Activated T-helper 17 cell treated with anti-CD3 and anti-CD28 coated beads, Interleukin-2, amount 50 U/mL, for 72 hours (primary cell): ENCODE measurements at regions not wholly inside any gene's neighbourhood (a gene's known extent, or its start where the extent isn't known, plus 50 kb on each side); places are given as distances from the start of the nearest gene placed in this dataset.

ENCODE experiments used
- ATAC-seq: fragments of 150-1000 bp; cut with Tn5 transposase; replicated peaks from 2 replicates; pipeline ENCODE4 v1.10.0; 2021; ENCODE audit warnings: mild to moderate bottlenecking, moderate library complexity
- H3K27ac Mint-ChIP-seq: one replicate; pipeline ENCODE4 v1.8.0; 2022; ENCODE audit warnings: mixed read lengths
- H3K27me3 Mint-ChIP-seq: one replicate; pipeline ENCODE4 v1.8.0; 2022; ENCODE audit warnings: mixed read lengths
- H3K36me3 Mint-ChIP-seq: one replicate; pipeline ENCODE4 v1.8.0; 2022; ENCODE audit warnings: low read depth, mild to moderate bottlenecking, mixed read lengths
- H3K4me1 Mint-ChIP-seq: one replicate; pipeline ENCODE4 v1.8.0; 2022; ENCODE audit warnings: mixed read lengths
- H3K4me3 Mint-ChIP-seq: one replicate; pipeline ENCODE4 v1.8.0; 2022; ENCODE audit warnings: mild to moderate bottlenecking, mixed read lengths
- H3K9me3 Mint-ChIP-seq: one replicate; pipeline ENCODE4 v1.8.0; 2022; ENCODE audit warnings: mixed read lengths

DNA sequence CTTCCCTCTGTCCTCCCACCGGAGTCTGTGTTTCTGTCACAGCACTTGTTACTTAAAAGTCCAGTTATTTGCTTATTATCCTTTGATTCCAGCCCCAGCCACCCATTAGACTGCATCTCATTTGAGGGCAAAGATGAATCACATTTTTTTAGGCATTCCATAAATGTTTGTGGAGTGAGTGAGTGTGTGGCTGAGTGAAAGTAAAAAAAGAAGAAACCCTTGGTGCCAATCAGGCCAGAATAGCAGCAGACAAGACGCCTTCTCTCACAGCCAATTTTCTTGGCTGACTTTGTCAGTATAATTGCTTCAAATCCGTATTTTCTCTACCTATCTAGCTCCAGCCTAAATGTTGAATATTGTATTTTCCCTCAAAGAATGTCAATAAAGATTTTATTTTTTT, 613.0 kb upstream of the WWC1 start:
- Mint-ChIP-seq H3K27me3 (no peaks in the 10 kb centered on the region), H3K9me3 (peaks cover 11% of the 10 kb centered on the region), H3K4me1 (no peaks in the 10 kb centered on the region), H3K4me3 (no peak overlapping the region), H3K36me3 (no peaks in the 10 kb centered on the region), H3K27ac (no peak overlapping the region)
- ATAC-seq, result no peak

DNA sequence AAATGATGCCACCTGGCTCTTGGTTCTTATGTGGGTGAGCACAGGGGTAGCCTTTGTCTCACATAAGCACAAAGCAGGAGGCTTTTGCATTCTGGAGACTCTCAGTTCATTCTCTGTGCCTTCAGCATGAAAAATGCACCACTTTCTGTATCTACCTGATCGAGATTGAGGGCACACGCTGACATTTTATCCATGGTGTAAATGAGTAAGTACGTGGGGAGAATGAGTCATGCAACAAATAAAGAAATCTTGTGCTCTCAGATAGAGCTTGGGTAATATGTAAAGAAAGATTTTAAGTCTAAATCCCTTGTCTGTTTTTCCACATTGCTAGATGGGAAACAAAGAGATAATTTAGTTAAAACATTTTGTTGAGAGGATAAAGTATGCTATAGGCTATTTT, 607.2 kb upstream of the WWC1 start:
- no peaks in the 10 kb centered on the region for H3K27me3 Mint-ChIP-seq
- H3K9me3 Mint-ChIP-seq, result no peaks in the 10 kb centered on the region
- no peaks in the 10 kb centered on the region for H3K4me1 Mint-ChIP-seq
- no peaks in the 10 kb centered on the region for H3K36me3 Mint-ChIP-seq
- no peak overlapping the region for H3K4me3 Mint-ChIP-seq
- H3K27ac Mint-ChIP-seq, result no peak overlapping the region
- no peak for ATAC-seq

DNA sequence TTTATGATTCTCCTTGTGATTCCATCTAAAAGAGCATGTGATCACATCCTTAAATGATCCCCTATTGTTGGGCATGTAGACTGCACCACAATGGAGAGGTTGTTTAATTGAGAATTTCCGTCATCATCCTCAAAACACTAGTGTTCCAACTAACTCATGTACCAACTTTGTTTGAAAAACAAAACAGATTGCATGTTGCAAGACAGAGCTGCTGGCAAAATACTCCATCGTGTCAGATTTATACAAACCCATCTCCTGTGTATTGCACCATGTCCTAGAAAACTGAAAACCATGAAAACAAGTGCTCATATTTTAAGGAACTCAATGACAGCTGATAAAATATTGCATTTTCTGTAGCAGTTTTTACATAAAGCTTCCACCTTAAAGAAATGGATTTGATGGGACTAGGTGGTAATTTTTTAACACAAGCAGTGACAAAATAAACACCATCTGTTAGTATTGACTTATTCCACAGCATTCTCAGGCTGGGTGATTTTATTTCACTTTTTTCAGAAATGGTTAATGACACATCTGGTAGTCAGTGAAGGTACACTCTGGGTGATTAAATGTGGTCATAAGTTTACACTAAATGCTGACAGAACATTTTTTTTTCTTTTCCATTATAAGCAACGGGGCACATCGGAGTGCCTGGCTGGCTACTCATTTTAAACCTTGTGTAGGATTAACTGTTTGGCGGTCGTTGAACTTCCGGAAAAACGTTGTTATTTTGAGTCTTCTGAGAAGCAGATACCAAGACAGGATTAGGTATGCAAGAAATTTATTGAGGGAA, 602.9 kb upstream of the WWC1 start:
- Mint-ChIP-seq H3K36me3 (no peaks in the 10 kb centered on the region), H3K27me3 (no peaks in the 10 kb centered on the region), H3K4me3 (no peak overlapping the region), H3K27ac (no peak overlapping the region), H3K9me3 (no peaks in the 10 kb centered on the region), H3K4me1 (no peaks in the 10 kb centered on the region)
- no peak for ATAC-seq

DNA sequence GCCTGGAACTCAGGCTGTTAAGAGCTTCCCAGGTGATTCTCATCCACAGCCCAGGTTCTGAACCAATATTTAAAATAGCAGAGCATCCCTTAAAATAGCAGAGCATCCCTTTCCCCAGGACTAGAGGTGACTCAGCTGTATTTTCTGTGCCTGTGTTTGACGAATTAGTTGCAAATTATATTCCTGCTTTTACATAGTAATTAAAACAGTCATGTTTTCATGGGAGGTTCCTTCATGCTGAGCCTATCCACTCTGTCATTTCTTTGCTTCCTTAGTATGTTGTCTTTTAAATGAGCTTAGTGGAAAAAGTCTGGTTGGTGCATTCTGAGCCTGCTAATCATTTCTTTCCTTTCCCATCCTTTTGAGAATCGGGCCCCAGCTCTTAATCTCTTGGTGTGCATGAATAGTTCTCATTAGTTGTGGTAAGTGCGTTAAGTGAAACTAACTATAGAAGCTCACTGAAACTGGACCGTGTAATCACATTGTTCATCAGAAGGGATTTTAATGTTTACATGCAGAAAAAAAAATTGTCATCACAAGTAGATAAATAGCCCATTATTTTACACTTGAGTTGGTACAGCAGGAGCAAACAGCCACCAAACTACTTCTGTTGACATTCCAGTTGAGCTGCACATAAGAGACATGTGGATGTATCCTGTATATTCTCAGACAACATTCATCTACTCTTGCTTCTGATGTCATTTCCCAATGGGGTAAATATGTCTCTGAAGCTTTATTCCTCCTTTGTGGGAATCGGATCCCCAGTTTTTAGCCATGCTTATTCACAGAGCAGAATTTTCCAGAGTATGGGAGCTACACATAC, 596.9 kb upstream of the WWC1 start:
- no peak for ATAC-seq
- Mint-ChIP-seq H3K36me3 (no peaks in the 10 kb centered on the region), H3K27ac (no peak overlapping the region), H3K4me1 (no peaks in the 10 kb centered on the region), H3K4me3 (no peak overlapping the region), H3K27me3 (no peaks in the 10 kb centered on the region), H3K9me3 (no peaks in the 10 kb centered on the region)

DNA sequence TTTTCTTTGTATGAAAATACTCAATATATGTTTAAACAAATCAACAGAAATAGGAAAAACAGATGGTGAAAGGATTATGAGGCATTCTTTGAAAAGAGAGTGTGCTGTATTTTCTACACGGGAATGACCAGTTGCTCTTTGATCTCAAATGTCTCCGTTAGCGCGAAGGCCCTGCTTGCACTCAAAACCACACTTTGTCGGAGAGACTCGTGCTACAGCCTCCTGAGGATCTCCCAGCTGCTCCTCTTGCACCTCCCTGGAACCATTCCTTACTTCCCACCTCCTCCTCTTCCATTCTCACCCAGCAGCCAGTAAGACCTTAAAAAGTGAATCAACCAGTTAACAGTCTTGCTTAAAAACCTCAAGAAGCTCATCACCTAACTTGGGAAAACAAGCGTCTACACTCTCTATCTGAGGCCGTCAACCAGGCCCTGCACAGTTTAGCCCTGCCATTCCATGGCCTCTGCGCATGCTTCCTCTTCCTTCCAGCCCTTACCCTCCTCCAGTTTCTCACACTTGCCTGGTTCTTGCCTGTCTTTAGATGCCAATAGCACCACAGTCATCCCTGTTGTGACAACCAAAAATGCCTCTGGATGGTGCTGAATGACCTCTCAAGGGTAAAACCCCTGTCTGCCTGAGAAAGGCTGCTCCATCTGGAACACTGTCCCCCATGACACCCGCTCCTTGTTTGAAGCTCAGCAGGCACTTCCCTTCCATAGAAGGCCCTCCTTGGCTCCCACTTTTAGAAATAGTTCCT, 594.7 kb upstream of the WWC1 start:
- H3K4me3 Mint-ChIP-seq, result no peak overlapping the region

DNA sequence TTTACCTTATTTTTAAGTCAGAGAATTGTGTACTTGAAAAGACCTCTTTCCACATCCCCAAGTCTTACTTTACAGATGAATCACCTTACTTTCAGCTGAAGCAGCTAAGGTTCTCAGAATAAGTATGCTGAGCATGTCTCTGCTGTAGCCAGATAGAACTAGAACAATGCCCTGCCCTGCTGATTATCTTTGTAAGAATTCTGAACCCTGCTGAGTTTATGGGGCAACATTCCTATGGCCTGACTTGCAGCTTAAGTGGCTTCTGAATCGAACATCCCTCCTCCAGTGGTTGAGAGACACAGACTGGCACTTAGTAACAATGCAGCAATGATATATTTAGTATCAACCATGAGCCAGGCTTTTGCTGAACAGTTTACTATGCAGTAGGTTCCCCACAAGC, 592.0 kb upstream of the WWC1 start:
- ATAC-seq, result no peak
- Mint-ChIP-seq H3K27me3 (peaks cover 4% of the 10 kb centered on the region), H3K27ac (no peak overlapping the region), H3K4me3 (no peak overlapping the region), H3K36me3 (no peaks in the 10 kb centered on the region), H3K9me3 (no peaks in the 10 kb centered on the region), H3K4me1 (no peaks in the 10 kb centered on the region)

More for the DNA sequence above, 594.7 kb upstream of the WWC1 start:
- Mint-ChIP-seq H3K4me1 (no peaks in the 10 kb centered on the region), H3K27me3 (no peaks in the 10 kb centered on the region), H3K9me3 (no peaks in the 10 kb centered on the region), H3K36me3 (no peaks in the 10 kb centered on the region), H3K27ac (no peak overlapping the region)
- no peak for ATAC-seq

DNA sequence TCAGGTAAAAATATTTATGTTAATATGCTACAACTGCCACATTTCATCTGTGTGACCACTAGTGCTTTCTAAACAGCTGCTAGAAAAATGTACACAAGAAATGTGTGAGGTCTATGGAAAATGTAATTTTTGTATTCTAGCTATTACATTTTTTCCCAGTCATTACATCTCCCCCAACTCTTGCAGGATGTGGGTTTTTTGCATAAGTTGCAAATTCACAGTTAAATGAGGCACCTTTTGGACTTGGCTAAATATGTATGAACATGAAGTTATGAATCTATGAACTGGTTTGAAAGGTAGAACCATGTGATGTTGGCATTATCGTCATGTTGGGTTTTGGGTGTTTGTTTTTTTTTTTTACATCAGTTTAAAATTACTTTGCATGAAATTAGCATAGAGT, 590.4 kb upstream of the WWC1 start:
- H3K4me3 Mint-ChIP-seq, result no peak overlapping the region

DNA sequence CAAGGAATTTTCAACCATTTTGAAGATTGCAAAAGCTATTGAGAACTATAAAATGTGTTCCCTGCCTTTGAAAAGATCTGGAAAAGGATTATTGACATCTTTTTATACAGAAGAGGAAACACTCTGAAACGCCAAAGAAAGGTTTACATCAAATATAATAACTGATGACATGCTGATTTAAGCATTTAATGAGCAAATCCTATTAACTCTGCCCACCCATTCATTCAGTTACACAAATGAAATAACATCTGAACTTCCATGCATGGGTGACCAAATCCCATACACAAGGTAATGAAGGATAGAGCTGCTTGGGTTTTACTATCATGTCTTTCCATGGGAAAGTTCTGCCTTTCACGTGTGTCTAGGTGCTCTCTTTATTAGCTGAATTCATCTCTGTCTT, 589.4 kb upstream of the WWC1 start:
- H3K27me3 Mint-ChIP-seq, result peaks cover 10% of the 10 kb centered on the region
- no peak overlapping the region for H3K4me3 Mint-ChIP-seq
- no peaks in the 10 kb centered on the region for H3K9me3 Mint-ChIP-seq
- H3K4me1 Mint-ChIP-seq, result no peaks in the 10 kb centered on the region
- no peaks in the 10 kb centered on the region for H3K36me3 Mint-ChIP-seq
- no peak for ATAC-seq
- no peak overlapping the region for H3K27ac Mint-ChIP-seq

More for the DNA sequence above, 590.4 kb upstream of the WWC1 start:
- Mint-ChIP-seq H3K36me3 (no peaks in the 10 kb centered on the region), H3K27ac (no peak overlapping the region), H3K4me1 (no peaks in the 10 kb centered on the region), H3K9me3 (no peaks in the 10 kb centered on the region), H3K27me3 (peaks cover 10% of the 10 kb centered on the region)
- no peak for ATAC-seq

DNA sequence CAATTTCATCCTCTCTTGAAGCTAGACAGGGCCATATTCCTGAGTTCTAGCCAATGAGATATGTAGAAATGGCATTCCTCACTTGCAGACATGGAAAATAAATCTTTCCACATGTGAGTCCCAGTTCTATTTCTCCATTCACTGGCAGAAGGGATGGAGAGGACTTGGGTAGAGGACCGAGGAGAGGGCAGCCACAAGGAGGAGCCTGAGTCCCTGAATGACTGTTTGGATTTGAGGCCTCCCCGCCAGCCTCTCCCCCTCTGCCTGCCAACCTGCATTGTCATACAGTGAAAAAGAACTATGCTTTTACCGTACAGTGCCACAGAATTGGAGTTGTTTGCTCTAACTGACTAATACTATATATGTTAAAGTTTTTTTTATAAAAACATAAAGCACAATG, 583.0 kb upstream of the WWC1 start:
- no peak for ATAC-seq
- Mint-ChIP-seq H3K27me3 (peaks cover 10% of the 10 kb centered on the region), H3K4me1 (no peaks in the 10 kb centered on the region), H3K36me3 (no peaks in the 10 kb centered on the region), H3K4me3 (no peak overlapping the region), H3K27ac (no peak overlapping the region), H3K9me3 (no peaks in the 10 kb centered on the region)

DNA sequence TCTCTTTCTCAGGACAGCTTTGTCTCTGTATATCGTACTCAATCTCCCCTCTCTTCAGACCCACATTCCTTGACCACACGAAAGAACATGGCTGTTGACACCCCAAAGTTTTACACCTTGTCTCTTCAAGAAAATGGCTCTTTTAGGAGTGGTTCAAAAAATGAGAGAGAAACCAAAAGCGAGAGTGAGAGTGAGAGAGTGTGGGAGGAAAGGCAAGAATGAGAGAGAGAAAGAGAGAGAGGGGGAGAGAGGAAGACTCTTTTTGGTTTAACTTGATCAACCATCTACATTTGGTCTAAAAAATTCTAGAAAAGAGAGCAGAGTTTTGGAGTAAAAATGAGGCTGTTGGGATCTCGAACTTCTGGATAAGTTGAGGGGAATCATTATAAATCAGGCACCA, 581.8 kb upstream of the WWC1 start:
- no peak overlapping the region for H3K27ac Mint-ChIP-seq
- peaks cover 9% of the 10 kb centered on the region for H3K27me3 Mint-ChIP-seq

DNA sequence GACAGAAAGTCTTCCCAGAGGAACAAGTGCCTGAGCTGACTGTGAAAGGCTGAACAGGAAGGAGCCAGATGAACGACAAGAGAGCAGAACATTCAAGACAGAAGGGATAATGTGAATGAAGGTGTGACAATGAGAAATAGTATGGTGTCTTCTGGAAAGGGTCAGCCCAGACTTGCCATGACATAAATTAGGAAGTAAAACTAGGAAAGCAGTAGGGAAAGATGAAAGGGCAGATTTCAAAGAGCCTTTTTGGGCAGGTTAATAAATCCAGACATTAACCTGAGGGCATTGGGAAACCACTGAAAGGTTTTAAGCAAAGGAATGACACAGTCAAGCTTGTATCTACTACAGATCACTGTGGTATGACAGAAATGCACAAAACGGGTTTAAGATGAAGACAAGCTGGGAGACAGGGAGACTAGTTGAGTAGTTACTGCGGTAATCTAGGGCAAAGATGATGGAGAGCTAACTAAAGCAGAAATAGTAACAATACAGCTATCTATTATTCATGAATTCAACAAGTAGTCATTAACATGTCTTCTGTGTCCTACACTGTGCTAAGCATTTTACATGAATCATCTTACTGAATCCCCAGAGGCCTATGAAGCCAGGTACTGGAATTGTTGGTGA, 580.9 kb upstream of the WWC1 start:
- no peak overlapping the region for H3K4me3 Mint-ChIP-seq
- ATAC-seq, result no peak
- no peaks in the 10 kb centered on the region for H3K9me3 Mint-ChIP-seq
- no peaks in the 10 kb centered on the region for H3K4me1 Mint-ChIP-seq
- peaks cover 10% of the 10 kb centered on the region for H3K27me3 Mint-ChIP-seq
- H3K36me3 Mint-ChIP-seq, result no peaks in the 10 kb centered on the region
- no peak overlapping the region for H3K27ac Mint-ChIP-seq

More for the DNA sequence above, 581.8 kb upstream of the WWC1 start:
- ATAC-seq, result peak; percentile 31
- Mint-ChIP-seq H3K4me3 (no peak overlapping the region), H3K4me1 (no peaks in the 10 kb centered on the region), H3K36me3 (no peaks in the 10 kb centered on the region), H3K9me3 (no peaks in the 10 kb centered on the region)

DNA sequence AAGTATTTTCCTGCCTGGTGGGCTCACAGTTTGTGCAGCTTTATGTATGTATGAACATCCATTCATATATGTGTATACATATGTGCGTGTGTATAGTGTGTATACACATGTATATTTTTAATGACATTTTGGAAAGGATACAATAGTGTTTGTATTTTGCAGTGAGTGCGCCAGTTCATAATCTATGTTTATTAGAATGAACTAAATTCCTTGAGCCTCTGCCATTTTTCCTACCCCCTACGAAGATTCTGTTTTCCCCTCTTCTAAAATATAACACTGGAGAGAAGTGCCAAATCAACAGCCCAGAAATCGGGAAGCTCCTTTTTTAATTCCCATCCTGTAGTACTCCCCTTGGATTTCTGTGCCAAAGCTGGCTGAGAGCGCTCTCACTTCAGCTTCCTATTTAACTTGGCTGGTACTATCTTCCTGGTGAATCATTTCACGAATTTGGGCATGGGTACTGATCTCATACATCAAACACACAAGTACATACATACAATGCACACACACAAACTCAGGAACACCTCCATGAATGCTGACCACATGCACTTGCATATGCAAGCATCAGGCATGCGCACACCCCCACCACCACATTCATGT, 578.4 kb upstream of the WWC1 start:
- Mint-ChIP-seq H3K27me3 (peaks cover 10% of the 10 kb centered on the region), H3K9me3 (no peaks in the 10 kb centered on the region), H3K36me3 (no peaks in the 10 kb centered on the region), H3K27ac (no peak overlapping the region), H3K4me1 (no peaks in the 10 kb centered on the region), H3K4me3 (no peak overlapping the region)
- no peak for ATAC-seq

DNA sequence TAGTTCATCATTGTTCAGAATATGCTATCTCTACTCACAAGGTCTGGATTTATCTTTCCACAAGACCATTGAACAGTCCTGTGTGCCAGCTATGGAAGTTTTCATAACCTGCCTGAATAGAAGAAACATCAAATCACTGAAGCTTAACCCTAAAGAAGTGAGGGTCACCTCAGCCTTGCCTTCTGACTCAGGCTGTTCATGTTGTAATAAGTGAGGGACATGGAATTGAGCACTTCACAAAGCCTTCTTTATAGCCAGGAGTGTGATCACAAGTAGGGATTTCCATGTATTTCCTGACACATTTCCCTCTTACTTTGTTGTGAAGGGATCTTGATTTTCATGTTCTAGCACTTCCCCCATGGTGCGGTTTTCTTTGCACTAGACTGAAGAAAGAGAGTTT, 577.5 kb upstream of the WWC1 start:
- Mint-ChIP-seq H3K4me3 (no peak overlapping the region), H3K4me1 (no peaks in the 10 kb centered on the region), H3K36me3 (no peaks in the 10 kb centered on the region), H3K27ac (no peak overlapping the region), H3K9me3 (no peaks in the 10 kb centered on the region), H3K27me3 (peaks cover 10% of the 10 kb centered on the region)
- ATAC-seq, result no peak
